Stimulated activated CD4-positive, alpha-beta T cell treated with anti-CD3 and anti-CD28 coated beads, Interleukin-4, amount 100 ng/mL, for 24 hours (primary cell): ENCODE measurements at regions not wholly inside any gene's neighbourhood (a gene's known extent, or its start where the extent isn't known, plus 50 kb on each side); places are given as distances from the start of the nearest gene placed in this dataset.
"Not testable (repeated sequence)": the region's sequence is repeated elsewhere in the genome, so short reads cannot be mapped to it uniquely, and the experiment has no call there.

Experiments used
- DNase-seq: peaks from one replicate; pipeline ENCODE4 v3.0.0-alpha.2; 2020

DNA sequence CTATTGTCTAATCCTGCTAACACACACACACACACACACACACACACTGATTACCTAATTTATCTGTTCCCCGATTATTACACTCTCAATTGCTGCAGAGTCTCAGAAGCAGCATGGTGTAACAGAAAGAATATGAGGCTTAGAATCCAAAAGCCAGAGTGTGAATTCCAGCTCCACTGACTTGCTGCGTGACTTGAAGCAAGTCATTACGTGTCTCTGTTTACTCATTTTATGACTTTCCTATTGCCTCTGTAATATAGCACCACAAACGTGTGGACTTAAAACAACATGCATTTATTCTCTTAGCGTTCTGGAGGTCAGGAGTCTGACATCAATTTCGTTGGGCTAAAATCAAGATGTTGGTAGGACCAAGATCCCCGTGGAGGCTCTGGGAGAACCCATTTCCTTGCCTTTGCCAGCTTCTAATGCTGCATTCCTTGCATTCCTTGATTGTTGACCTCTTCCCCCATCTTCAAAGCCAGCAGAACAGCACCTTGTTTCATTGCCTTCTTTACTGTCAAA, 55.9 kb upstream of the ATP5PO start:
- no peak for DNase-seq

GRCh38 chr21:33969581-33969980, 54.0 kb upstream of the ATP5PO start:
- no peak for DNase-seq

DNA sequence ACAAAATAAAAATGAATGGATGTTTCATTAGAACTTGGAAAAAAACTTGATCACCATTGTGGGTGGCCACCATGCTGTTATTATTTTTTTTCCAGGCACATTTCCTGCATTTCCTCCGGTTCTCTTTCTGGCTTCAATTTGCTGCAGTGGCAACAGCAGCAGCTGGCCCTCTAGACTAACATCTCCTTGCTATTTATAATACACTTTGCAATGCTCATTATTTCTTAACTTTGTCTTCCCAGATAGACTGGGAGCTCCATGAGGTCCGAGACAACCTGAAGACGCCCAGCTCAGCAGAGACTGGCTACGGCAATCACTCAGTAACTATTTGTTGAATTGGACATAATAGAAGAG, 53.4 kb upstream of the ATP5PO start:
- no peak for DNase-seq

- no peak for DNase-seq
Measured at GRCh38 chr21:33968080-33968994, 52.7 kb upstream of the ATP5PO start.

- DNase-seq: no peak
Measured at GRCh38 chr21:33967086-33967571, 51.5 kb upstream of the ATP5PO start.

GRCh38 chr21:33966324-33966949, 50.8 kb upstream of the ATP5PO start:
- DNase-seq: no peak

DNA sequence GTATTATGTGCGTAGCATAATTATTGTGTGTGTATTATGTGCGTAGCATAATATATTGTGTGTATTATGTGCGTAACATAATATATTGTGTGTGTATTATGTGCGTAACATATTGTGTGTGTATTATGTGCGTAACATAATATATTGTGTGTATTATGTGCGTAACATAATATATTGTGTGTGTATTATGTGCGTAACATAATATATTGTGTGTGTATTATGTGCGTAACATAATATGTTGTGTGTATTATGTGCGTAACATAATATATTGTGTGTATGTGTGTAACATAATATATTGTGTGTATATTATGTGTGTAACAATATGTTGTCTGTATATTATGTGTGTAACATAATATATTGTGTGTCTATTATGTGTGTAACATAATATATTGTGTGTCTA, 50.1 kb upstream of the ATP5PO start:
- not testable (repeated sequence) for DNase-seq
